GM18505 (cell line): ENCODE measurements at regions not wholly inside any gene's neighbourhood (a gene's known extent, or its start where the extent isn't known, plus 50 kb on each side); places are given as distances from the start of the nearest gene placed in this dataset.
"Not testable (repeated sequence)": the region's sequence is repeated elsewhere in the genome, so short reads cannot be mapped to it uniquely, and the experiment has no call there.

Experiments
- ATAC-seq: cut with Tn5 transposase; IDR thresholded peaks from one replicate; pipeline ENCODE4 v1.9.1; 2021; ENCODE audit not compliant: unreplicated experiment
- POLR2A ChIP-seq: IDR thresholded peaks from 4 replicates; pipeline ENCODE4 v1.6.1; 2011; ENCODE audit warnings: borderline replicate concordance; ENCODE audit not compliant: insufficient read depth, insufficient read length; ENCODE audit errors: extremely low read depth

DNA sequence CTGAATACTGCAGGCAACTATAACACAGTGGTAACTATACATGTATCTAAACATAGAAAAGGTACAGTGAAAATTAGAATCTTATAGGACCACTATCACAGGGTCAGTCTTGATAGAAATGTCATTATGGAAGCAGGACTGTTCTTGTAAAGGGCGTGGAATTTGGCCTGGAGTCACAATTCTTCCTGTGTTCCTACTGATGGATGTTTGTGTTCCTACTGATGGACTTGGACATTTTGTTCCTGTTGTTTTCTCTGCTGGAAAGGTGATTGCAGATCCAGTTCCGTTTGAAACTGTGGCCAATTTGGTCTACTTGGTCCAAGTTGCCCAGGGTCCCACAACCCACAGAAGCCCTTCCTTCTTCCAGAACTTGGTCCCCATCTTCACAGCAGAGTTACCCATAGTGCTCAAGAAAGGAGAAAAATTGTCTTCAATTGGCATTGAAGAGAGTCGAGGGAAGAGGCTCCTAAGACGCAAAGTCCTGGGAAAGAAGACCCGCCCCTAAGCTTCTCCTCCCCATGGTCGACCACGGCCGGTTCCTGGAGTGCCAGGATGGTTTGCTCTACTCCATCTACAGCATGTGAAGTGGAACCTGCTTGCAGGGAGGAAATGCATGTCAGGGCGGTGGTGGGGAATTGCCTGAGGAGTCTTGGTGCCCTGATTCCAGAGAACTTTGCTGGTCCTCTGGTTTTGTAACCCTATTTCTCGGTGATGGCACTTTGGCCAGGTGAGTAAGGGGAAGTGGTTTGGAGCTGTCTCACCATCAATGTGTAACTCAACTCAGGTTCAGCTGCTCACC is 102.8 kb upstream of the RAB12 start:
- no peak for TF ChIP-seq POLR2A

DNA sequence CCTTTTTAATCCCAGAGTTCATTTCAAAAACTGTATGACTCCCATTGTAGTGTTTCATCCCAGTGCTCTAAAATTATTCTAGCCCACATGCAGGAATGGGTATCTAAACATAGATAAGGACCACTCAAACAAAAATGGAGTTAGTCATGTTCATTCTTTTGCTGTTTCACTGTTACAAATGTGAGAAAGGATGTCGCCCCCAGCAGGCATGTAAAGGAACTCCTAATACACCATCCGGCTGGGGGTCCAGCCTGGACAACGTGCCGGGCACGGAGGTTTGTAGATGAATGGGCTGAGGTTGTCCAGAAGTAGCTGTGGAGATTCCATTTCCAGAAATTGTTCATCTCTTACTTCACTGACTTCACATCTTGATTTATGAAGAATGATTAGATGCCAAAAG is 101.9 kb upstream of the RAB12 start:
- TF ChIP-seq POLR2A, result no peak
- ATAC-seq, result no peak

More for the DNA sequence above, 102.8 kb upstream of the RAB12 start:
- ATAC-seq, result no peak

DNA sequence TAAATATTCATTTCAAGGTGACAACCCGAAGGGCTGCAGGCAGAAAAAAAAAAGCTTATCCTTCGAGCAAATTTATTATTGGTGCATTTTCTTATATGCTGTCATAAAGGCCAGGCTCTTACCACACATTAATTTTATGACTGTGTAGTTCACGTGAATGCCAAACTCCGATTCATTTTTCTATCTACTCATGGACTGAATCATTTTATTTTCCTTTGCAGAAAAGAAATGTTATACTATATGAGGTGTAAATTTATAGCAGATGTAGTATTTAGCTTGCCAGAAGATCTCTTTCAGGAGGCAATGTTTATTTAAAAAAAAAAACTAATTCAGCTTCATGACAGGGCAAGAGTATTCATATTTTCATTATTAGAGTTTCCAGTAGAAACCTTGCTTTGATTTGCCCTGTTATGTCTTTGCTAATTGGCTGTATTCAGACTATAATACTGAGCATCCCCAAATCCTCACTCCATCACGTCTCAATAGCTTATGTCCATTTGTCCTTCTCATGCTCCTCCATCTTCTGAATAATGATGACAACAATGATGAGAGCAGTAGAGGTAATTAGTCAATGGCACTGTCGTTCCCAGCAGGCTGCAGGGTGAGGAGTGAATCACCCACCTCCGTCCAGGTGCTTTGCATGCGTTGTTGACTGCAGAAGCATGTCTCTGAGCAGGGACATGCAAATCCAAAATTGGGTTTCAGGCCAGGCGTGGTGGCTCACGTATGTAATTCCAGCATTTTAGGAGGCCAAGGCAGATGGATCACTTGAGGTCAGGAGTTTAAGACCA is 101.1 kb upstream of the RAB12 start:
- no peak for ATAC-seq
- TF ChIP-seq POLR2A, result no peak

DNA sequence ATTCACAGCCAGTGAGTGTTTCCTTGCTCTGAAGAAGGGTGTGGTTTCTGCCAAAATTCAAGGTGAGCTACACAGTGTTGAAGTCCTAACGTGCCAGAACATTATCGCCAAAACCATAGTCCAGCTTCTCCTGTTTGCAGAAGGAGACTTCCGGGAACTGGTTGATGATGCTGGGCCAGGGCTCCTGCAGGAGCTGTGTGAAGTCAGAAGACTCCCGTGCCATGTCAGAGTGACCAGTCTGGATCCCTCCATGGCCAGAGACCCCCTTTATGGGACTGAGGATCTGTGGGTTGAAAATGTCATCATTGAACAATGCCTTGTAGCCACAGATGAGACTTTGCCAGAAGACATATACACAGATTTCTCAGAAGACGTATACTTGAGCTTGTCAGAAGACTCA is 96.0 kb upstream of the RAB12 start:
- ATAC-seq, result no peak
- no peak for TF ChIP-seq POLR2A

DNA sequence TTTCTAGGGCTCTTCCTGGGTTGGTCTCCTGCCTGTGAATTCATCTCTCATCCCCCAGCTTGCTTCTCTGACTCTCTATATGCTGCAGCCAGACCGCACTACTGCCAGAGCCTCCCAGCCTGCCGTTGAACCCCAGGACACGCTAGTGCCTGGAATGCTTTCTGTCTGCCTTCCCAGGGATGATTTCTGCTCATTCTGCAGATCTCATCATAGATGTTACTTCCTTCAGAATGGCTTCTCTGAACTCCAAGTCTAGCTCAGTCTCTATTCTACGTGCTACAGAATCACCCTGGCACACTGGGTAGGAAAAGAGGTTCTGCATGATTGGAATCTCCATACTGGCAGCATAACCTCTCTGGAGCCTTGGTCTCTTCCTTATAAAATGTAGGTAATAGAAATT is 94.8 kb upstream of the RAB12 start:
- no peak for TF ChIP-seq POLR2A
- ATAC-seq, result no peak

GRCh38 chr18:8515142-8515865 is 93.9 kb upstream of the RAB12 start:
- TF ChIP-seq POLR2A, result no peak
- ATAC-seq, result no peak

DNA sequence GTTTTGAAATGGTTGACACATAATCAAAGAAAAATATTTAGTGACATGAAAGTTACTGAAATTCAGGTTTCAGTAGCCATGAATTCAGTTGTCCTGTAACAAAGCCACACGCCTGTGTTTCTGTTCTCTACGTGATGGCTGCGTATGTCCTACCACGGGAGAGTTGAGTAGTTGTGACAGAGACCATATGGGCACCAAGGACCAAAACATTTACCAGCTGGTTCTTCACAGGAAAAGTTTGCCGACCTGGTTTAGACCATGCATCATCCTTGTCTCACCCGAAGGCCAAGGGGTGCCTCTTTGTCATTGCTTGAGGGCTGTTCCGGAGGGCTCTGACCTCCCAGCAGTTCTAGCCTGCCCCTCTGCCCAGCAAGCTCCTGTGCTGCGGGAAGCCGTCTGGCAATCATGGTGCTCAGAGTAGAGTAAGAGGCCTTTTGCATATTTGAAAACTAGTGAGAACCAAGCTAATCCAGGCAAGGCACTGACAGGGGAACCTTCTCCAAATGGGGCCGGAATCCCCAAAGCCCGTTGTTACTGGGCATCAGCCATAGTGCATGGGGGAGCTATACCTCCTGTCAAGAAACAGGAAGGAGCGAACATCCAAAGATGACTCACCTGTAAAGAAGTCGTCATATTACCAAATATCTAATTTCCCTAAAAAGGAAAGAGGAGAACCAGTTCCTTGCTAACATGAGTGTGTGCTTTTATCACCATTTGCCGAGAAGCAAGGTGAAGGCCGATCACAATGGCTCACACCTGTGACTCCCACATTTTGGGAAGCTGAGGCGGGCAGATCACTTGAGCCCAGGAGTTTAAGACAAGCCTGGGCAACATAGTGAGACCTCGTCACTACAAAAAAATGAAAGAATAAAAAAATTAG is 92.6 kb upstream of the RAB12 start:
- no peak for TF ChIP-seq POLR2A
- ATAC-seq, result no peak

DNA sequence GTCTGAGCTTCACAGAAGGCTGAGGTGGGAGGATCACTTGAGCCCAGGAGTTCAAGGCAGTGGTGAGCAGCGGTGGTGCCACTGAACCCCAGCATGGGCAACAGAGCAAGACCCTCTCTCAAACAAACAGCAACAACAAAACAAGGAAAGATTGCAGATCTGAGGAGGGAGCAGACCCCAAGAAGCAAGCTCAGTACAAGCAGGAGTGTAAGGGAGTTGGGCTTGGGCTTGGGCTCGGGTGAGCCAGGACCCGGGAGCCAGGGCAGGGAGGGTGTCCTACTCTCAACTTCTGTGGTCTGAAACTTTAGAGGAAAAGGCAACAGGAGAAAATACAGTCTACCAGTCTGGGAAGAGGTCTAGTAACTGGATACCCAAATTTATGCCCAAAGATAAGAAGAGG is 92.0 kb upstream of the RAB12 start:
- no peak for ATAC-seq
- no peak for TF ChIP-seq POLR2A

GRCh38 chr18:8519102-8519501 is 90.1 kb upstream of the RAB12 start:
- ATAC-seq, result no peak
- TF ChIP-seq POLR2A, result no peak

DNA sequence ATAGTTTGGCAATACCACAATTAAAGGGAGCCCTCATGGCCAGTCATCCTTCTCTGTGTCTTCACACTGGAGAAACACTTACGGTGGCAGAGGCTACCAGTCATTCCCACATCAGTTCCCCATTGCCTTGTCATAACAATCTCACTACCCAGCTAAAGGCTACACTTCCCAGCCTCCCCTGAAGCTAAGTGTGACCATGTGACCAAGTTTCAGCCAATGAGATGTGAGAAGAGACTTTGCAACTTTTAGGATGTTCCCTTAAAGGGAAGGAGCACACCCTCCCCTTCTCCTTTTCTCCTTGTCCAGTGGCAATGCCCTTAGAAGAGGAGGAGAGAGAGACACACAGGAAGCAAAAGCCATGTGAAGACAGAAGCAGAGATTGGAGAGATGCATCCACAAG is 89.0 kb upstream of the RAB12 start:
- TF ChIP-seq POLR2A, result no peak
- ATAC-seq, result no peak

- no peak for TF ChIP-seq POLR2A
- ATAC-seq, result no peak
Measured at GRCh38 chr18:8522756-8523155, 86.5 kb upstream of the RAB12 start.

DNA sequence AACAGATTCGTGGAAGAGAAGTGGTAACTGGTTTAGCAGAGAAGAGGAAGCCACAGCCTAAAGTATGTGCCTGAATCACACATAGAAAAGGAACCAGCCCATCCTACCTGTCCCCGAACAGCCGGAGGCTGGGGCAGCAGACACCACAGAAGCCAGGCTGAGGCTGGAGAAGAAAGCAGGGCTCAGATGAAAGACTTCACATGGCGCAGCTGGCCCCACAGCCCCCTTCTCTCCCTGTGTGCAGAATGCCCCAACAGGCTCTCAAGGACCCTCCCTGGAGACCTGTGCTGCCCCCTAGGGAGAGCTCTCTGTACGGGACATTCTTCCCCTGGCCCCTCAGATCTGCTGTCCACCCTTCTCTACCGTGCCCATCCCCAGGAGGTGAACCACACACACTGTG is 83.5 kb upstream of the RAB12 start:
- no peak for ATAC-seq
- TF ChIP-seq POLR2A, result no peak

GRCh38 chr18:8526332-8526731 is 82.9 kb upstream of the RAB12 start:
- TF ChIP-seq POLR2A, result no peak

DNA sequence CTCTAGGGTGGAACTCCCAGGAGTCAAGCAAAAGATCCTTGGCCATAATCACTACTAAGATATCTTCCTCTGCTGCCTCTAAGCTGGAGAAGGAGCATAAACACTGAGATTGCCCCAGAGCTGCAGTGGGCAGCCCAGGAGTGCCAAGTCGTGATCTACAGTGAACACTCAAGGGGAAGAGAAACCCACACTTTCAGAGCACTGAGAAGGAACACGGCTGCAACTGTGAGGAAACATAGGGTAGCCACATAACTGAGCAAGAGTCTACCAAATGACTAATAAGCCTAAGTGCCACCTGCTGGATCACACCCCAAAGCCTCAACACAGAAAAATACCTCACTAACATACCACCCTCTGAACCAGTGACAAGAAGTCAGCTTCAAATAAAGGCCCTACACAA is 79.6 kb upstream of the RAB12 start:
- ATAC-seq, result no peak
- TF ChIP-seq POLR2A, result no peak

More at GRCh38 chr18:8526332-8526731, 82.9 kb upstream of the RAB12 start:
- no peak for ATAC-seq

GRCh38 chr18:8531084-8531483 is 78.2 kb upstream of the RAB12 start:
- not testable (repeated sequence) for ATAC-seq
